AG20443 (cell line): ENCODE measurements at regions not wholly inside any gene's neighbourhood (a gene's known extent, or its start where the extent isn't known, plus 50 kb on each side); places are given as distances from the start of the nearest gene placed in this dataset.
"Not testable (repeated sequence)": the region's sequence is repeated elsewhere in the genome, so short reads cannot be mapped to it uniquely, and the experiment has no call there.

ENCODE experiments used
- DNase-seq: peaks from one replicate; pipeline ENCODE4 v3.0.0; 2012; ENCODE audit warnings: low spot score, mixed read lengths

DNA sequence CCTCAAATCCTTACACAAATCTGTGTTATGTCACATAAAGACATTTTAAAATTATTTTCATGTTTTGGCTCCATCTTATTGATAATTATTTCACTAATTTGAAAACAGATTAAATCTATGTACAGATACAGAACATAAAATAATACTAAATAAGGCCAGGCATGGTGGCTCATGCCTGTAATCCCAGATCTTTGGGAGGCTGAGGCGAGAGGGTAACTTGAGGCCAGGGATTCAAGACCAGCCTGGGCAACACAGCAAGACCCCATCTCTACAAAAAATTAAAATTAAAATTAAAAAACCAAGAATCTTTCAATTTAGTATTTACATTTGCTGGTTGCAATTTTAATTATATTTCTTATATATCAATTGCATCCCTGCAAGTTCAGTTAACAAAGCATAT lies 246.4 kb upstream of the MKLN1 start:
- DNase-seq, result no peak

DNA sequence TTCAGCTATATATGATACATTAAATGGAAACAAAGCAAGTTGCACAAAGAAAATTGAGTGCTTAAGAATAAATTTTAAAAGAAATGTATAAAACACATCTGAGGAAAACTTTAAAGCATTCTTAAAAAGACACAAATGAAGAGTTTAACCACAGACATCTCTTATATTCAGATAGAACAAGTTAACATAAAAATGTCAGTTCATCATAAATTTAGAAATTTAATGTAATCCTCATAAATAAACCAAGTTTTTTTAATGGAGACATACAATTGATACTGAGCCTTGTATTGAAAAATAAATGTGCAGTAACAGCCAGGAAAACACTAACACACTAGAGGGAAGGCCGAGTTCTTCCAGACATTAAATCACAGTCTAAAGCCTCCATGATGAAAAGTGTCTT lies 243.9 kb upstream of the MKLN1 start:
- DNase-seq, result no peak

DNA sequence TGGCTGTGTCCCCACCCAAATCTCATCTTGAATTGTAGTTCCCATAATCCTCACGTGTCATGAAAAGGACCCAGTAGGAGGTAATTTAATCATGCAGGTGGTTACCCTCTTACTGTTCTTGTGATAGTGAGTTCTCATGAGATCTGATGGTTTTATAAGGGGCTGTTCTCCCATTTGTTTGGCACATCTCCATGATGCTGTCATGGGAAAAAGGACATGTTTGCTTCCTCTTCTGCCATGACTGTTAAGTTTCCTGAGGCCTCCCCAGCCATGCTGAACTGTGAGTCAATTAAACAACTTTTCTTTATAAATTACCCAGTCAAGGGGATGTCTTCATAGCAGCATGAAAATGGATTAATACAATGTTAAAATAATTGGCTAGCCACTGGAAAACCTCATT lies 243.3 kb upstream of the MKLN1 start:
- DNase-seq, result not testable (repeated sequence)

- DNase-seq, result no peak
These were observed 239.7 kb upstream of the MKLN1 start for GRCh38 chr7:131087756-131088658.

GRCh38 chr7:131090188-131090587 lies 237.5 kb upstream of the MKLN1 start:
- no peak for DNase-seq

- DNase-seq, result no peak
These were observed 236.6 kb upstream of the MKLN1 start for GRCh38 chr7:131090886-131091692.

DNA sequence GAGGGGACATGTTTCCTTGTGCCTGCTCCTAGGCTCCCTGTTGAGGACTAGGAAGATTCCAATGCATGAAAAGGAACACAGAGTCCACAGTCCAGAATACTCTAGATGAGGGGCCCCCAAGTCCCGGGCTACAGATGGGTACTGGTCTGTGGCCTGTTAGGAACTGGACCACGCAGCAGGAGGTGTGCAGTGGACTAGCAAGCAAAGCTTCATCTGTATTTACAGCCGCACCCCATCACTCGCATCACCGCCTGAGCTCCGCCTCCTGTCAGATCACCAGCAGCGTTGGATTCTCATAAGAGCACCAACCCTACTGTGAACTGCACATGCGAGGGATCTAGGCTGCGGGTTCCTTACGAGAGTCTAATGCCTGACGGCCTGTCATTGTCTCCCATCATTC lies 233.0 kb upstream of the MKLN1 start:
- DNase-seq, result no peak

DNA sequence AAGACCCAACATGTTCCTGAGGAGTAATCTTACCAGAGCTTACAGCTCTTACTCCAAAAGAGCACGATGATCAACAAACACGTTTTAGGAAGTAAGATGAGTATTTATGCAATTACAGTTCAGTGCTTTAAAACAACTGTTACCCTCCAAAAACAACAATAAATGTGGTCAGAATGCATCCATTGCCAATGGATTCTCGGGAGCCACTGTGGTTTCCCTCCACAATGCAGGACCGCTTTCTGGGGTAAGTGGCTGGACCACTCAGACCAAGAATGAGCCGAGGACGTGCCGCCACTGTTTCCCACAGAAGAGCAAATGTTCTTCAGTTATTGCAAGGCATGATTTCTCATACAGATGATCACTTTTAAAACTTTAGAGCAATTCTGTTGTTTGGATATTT lies 232.3 kb upstream of the MKLN1 start:
- no peak for DNase-seq

GRCh38 chr7:131096267-131096927 lies 231.3 kb upstream of the MKLN1 start:
- no peak for DNase-seq

DNA sequence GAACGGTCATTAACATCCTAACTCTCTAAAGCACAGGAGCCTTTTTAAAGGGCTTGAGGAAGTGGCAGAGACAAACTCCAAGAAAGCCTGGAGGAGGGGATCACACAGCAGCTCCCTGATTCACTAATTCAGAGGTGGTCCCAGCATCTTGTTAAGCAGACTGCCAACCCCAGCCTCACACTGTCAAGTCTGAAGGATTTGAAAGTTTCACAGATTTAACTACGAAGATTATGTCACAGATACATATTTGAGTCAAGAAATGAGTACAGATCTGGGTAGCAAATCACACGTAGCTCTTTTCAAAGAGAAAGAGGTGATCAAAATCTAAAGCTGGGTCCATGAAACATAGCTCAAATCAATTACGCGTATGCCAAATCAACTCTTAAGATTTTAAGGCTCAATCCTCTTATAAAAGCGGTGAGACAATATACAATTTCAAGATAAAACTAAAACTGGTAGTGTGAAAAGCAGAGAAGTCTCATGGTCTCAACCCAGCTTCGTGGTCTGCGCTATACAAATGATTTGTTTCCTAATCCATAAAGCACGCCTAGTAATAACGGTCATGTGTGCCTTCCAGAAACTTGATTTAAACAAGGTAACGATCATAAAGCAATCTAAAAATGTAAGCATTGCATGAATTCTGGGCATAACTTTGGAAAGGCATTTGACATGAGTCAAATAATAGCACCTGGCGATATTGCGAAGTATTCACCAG lies 229.9 kb upstream of the MKLN1 start:
- DNase-seq, result no peak

DNA sequence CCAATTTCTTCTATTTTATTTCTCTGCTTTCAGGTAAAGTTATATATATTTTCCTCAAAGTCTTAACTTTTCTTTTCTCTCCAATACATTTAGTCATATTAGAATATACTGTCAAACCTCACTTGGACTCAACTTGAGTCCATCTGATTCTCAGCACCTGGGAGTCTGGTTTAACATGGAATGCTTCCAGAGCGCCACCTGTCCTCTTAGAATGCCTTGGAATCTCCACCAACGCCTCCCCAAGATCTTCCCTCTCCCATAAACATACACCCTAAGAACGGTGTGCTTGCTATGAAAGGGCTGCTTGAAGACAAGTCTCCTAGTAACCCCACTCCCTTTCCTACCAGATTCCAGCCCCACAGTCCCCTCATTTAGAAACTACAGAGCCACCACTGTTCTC lies 229.1 kb upstream of the MKLN1 start:
- DNase-seq, result no peak

DNA sequence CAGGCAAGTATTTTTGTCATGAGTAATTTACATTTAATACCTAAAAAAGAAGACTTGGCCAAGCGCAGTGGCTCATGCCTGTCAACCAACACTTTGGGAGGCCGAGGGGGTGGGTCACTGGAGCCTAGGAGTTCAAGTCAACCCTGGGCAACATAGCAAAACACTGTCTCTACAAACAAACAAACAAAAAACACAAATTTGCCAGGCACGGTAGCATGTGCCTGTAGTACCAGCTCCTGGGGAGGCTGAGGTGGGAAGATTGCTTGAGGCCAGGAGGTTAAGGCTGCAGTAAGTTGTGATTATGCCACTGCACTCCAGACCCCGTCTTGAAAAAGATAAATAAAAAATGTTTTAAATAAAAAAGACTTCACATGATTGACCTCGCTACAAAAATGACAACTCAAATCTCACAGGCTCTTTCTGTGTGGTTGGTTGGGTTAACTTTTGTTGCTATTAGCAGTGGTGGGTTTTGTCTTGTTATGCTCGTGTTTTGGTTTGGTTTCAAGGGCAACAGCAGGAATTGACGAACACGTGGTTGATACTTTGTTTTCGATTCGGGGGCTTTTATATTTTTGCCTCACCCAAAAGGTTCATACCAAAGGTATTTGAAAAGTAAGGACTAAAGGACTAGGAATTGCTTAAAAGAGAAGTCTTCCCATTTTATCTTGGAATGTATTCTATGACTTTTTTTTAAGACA lies 227.2 kb upstream of the MKLN1 start:
- no peak for DNase-seq

DNA sequence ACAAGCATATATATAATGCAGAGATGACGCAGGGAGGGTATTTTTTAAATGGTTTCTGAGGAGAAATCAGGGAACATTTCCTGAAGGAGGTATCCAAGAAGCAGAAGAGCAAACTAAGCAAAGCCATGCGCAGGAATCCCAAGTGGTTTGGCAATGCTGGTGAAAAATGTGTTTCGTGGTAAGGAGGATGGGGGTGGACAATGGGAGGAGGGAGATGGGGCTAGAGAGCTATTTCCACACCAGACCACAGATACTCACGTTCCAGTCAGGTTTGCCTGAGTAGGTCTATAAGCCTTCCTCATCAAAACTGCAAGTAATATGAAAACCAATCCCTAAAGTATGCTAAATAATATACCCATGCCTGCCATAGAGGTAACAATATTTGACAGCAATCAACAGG lies 223.7 kb upstream of the MKLN1 start:
- DNase-seq, result peak; percentile 86

DNA sequence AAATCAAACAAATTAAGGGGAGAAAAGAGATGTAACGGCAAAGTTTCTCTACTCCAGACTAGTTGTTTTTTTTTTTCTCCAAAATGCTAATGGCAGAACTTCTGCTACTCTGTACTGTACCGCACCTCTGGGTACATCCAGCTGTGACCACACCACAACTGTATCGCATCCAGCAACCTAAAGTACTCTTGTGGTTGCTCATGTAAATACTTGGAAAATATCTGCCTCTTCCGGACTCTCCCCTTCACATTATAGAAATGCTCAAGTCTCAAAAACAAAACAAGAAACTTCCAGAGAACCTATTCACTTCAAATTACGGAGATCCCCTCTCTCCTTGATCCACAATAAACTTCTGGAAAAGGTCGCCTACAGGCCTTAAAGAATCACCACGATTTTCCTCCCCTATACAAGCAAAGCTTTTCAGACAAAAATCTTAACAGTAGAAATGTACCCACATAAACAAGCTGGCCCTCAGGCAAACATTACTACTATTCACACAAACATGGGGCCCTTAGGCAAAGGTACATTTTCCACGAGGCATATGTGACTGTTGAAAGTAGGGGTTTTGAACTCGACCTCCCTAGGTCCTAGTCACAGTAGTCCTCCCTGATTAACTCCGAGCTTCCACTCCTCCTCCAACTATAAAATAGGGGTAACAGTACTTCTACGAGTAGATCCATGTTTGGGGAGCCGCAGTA lies 222.9 kb upstream of the MKLN1 start:
- DNase-seq, result no peak

GRCh38 chr7:131105294-131105798 lies 222.3 kb upstream of the MKLN1 start:
- DNase-seq, result peak; percentile 12

- peak; percentile 90 for DNase-seq
These were observed 221.6 kb upstream of the MKLN1 start for GRCh38 chr7:131105799-131106680.

- peak; percentile 22 for DNase-seq
These were observed 220.9 kb upstream of the MKLN1 start for GRCh38 chr7:131106681-131107336.

- DNase-seq, result peak; percentile 67
These were observed 220.1 kb upstream of the MKLN1 start for GRCh38 chr7:131107337-131108211.
